ENCODE measurements at regions not wholly inside any gene's neighbourhood (a gene's known extent, or its start where the extent isn't known, plus 50 kb on each side); places are given as distances from the start of the nearest gene placed in this dataset.

DNA sequence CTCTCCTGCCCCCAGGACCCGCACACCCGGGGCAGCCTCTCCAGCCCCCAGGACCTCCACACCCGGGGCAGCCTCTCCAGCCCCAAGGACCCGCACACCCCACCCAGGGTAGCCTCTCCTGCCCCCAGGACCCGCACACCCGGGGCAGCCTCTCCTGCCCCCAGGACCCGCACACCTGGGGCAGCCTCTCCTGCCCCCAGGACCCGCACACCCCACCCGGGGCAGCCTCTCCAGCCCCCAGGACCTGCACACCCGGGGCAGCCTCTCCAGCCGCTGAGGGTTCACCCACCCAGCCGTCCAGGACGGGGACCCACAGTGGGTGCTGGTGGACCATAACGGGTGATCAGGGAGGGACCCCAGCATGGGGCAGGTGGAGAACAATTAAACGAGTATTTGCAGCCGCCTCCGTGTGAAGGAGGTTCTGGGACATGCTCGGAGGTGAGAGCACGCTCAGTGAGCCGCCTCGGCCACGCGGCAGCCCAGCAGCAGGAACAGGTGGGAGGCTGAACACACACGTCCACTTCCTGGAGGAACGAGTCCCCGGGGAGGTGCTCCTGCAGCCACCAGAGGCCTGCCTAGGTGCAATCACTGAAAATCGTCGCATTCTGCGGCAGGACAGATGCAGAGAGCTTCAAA is 107.9 kb downstream of the PDGFA start:
- Mint-ChIP-seq H3K4me1 (ENCODE audit: low read depth, unreplicated experiment) (no peaks in the 10 kb centered on the region), H3K27ac (ENCODE audit: unreplicated experiment) (no peak overlapping the region), H3K27me3 (ENCODE audit: unreplicated experiment) (peaks cover 63% of the 10 kb centered on the region), H3K9me3 (ENCODE audit: low read depth, unreplicated experiment) (no peaks in the 10 kb centered on the region), H3K4me3 (ENCODE audit: low read depth, unreplicated experiment) (no peak overlapping the region), H3K36me3 (ENCODE audit: insufficient read depth, unreplicated experiment) (no peaks in the 10 kb centered on the region)
- CTCF ChIA-PET = no interaction called here
- intact Hi-C loops (cut with micrococcal nuclease; ENCODE audit: unreplicated experiment) = no loop called here
- TF ChIP-seq, protein P1, sequence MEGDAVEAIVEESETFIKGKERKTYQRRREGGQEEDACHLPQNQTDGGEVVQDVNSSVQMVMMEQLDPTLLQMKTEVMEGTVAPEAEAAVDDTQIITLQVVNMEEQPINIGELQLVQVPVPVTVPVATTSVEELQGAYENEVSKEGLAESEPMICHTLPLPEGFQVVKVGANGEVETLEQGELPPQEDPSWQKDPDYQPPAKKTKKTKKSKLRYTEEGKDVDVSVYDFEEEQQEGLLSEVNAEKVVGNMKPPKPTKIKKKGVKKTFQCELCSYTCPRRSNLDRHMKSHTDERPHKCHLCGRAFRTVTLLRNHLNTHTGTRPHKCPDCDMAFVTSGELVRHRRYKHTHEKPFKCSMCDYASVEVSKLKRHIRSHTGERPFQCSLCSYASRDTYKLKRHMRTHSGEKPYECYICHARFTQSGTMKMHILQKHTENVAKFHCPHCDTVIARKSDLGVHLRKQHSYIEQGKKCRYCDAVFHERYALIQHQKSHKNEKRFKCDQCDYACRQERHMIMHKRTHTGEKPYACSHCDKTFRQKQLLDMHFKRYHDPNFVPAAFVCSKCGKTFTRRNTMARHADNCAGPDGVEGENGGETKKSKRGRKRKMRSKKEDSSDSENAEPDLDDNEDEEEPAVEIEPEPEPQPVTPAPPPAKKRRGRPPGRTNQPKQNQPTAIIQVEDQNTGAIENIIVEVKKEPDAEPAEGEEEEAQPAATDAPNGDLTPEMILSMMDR (IDR thresholded peaks at IDR 0.05; ENCODE audit: unreplicated experiment) = no peak
- DNase-seq = no peak
- BruUV-seq (replicated peaks) = no TSS peak

DNA sequence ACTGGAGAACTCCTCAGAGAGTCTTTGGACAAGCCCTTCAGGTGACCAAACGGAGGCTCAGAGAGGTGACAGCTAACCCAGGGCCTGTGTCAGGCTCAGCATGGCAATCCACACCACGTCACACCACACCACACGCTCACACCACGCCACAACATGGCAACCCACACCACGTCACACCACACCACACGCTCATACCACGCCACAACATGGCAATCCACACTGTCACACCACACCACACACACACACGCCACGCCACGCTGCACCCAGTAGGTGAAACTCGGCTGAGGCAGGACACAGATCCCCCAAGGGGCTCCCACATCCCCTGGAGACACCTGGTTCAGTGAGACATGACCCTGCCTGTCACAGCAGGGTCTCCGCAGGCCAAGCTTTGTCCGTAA is 107.3 kb downstream of the PDGFA start:
- TF ChIP-seq, protein P1 (IDR thresholded peaks at IDR 0.05; ENCODE audit: unreplicated experiment) = no peak
- no peak for DNase-seq
- H3K36me3 Mint-ChIP-seq (ENCODE audit: insufficient read depth, unreplicated experiment) = peaks cover 2% of the 10 kb centered on the region
- H3K4me3 Mint-ChIP-seq (ENCODE audit: low read depth, unreplicated experiment) = no peak overlapping the region
- CTCF ChIA-PET = no interaction called here
- no TSS peak for BruUV-seq (replicated peaks)
- no peaks in the 10 kb centered on the region for H3K4me1 Mint-ChIP-seq (ENCODE audit: low read depth, unreplicated experiment)
- intact Hi-C loops (cut with micrococcal nuclease; ENCODE audit: unreplicated experiment) = no loop called here
- peaks cover 58% of the 10 kb centered on the region for H3K27me3 Mint-ChIP-seq (ENCODE audit: unreplicated experiment)
- no peak overlapping the region for H3K27ac Mint-ChIP-seq (ENCODE audit: unreplicated experiment)
- H3K9me3 Mint-ChIP-seq (ENCODE audit: low read depth, unreplicated experiment) = peaks cover 1% of the 10 kb centered on the region

DNA sequence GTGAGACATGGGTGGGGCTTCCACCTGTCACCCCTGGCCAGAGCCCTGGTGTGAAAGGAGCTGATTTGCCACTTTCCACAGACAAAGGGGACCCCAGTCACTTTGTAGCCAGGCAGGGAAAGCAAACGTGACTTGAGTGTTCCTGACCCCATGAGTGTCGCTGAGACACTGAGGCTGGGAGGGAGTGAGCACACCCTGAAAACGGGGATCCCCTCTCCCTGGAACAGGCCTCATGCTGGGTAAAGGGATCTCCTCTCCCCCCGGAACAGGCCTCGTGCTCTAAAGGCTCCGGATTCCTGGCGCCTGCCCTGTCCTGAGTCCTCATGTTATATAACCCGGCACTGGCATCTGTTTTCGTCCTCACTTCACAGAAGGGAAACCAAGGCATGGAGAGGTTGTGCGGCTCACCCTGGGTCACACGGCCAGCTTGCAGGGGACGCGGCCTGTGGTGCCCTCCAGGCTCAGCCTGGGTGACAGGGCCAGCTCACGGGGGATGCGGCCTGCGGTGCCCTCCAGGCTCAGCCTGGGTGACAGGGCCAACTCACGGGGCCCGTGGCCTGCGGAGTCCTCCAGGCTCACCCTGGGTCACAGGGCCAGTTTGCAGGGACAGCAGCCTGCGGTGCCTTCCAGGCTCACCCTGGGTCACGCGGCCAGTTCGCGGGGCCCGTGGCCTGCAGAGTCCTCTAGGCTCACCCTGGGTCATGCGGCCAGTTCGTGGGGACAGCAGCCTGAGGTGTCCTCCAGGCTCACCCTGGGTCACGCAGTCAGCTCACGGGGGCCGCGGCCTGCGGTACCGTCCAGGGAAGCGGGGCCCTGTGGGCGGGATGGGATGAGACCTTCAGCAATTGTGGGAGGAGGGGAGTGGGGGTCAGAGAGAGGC is 104.7 kb downstream of the PDGFA start:
- no peak for DNase-seq
- H3K9me3 Mint-ChIP-seq (ENCODE audit: low read depth, unreplicated experiment) = peaks cover 4% of the 10 kb centered on the region
- intact Hi-C loops (cut with micrococcal nuclease; ENCODE audit: unreplicated experiment) = no loop called here
- H3K27me3 Mint-ChIP-seq (ENCODE audit: unreplicated experiment) = peaks cover 32% of the 10 kb centered on the region
- TF ChIP-seq, protein P1 (IDR thresholded peaks at IDR 0.05; ENCODE audit: unreplicated experiment) = no peak
- no peak overlapping the region for H3K4me3 Mint-ChIP-seq (ENCODE audit: low read depth, unreplicated experiment)
- CTCF ChIA-PET = interaction anchor here (0.6 kb wide), 3 partner anchors 9 to 317 kb away, joined by 3 to 10 read pairs (median 7); no protein-coding TSS in a partner anchor
- H3K36me3 Mint-ChIP-seq (ENCODE audit: insufficient read depth, unreplicated experiment) = peaks cover 6% of the 10 kb centered on the region
- H3K27ac Mint-ChIP-seq (ENCODE audit: unreplicated experiment) = no peak overlapping the region
- no TSS peak for BruUV-seq (replicated peaks)
- no peaks in the 10 kb centered on the region for H3K4me1 Mint-ChIP-seq (ENCODE audit: low read depth, unreplicated experiment)

DNA sequence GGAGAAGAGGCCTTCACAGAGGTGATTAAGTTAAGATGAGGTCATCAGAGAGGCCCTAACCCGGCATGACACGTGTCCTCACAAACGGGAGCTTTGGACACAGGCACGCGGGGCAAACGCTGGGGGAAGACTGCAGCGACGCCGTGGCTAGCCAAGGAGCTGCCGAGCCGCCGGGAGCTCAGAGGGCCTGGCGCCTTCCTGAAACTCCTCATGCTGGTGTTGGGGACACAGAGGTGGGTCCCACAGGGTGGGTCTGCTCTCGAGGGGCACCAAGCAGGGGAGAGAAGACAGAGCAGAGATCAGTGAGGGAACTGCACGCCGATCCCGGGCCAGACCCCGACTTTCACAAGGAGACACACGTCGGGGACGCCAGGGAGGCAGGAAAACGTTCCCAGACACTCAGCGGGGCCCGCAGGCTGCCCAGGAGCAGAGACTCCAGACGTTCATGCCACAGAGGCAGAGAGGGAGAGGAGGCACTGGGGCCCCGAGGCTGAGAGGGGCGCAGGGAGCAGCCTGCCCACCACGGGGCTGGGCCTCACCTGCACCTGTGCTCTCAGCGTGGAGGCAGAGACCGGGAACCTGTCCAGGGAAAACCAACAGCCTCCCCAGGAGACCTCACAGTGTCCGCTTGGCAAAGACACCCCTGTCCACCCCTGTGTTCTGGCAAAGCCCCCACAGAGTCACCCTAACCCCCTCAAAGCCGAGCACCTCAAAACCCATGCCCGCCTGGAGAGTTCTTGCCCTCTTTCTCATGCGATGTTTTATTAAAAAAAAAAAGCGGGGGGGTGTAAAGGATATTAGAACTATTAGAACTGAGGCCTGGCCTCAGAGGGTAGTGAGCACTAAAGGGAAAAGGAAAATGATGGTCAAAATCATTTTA is 103.8 kb downstream of the PDGFA start:
- no peak overlapping the region for H3K27ac Mint-ChIP-seq (ENCODE audit: unreplicated experiment)
- no peaks in the 10 kb centered on the region for H3K4me1 Mint-ChIP-seq (ENCODE audit: low read depth, unreplicated experiment)
- intact Hi-C loops (cut with micrococcal nuclease; ENCODE audit: unreplicated experiment) = no loop called here
- no TSS peak for BruUV-seq (replicated peaks)
- CTCF ChIA-PET = interaction anchor here (0.6 kb wide), 1 partner anchor 227 kb away, joined by 3 read pairs; no protein-coding TSS in a partner anchor
- TF ChIP-seq, protein P1 (IDR thresholded peaks at IDR 0.05; ENCODE audit: unreplicated experiment) = no peak
- peaks cover 6% of the 10 kb centered on the region for H3K36me3 Mint-ChIP-seq (ENCODE audit: insufficient read depth, unreplicated experiment)
- no peak overlapping the region for H3K4me3 Mint-ChIP-seq (ENCODE audit: low read depth, unreplicated experiment)
- peaks cover 4% of the 10 kb centered on the region for H3K9me3 Mint-ChIP-seq (ENCODE audit: low read depth, unreplicated experiment)
- no peak for DNase-seq
- H3K27me3 Mint-ChIP-seq (ENCODE audit: unreplicated experiment) = peaks cover 36% of the 10 kb centered on the region
